A549 (cell line): ENCODE measurements at regions not wholly inside any gene's neighbourhood (a gene's known extent, or its start where the extent isn't known, plus 50 kb on each side); places are given as distances from the start of the nearest gene placed in this dataset.

Experiments
- CHD4 ChIP-seq: fragments of 200-600 bp; sonication (generic); IDR thresholded peaks from 2 replicates; pipeline ENCODE4 v1.6.1; 2016; ENCODE audit warnings: antibody characterized with exemption, mild to moderate bottlenecking, borderline replicate concordance
- EP300 ChIP-seq, 2 experiments: fragments of >200 bp; sonication (Bioruptor Twin); formaldehyde crosslinking; IDR thresholded peaks; 2 replicates in 1 of 2; 3 replicates in 1 of 2; pipeline ENCODE4 v1.6.1; 2016 to 2017
- JUNB ChIP-seq: fragments of >200 bp; sonication (Bioruptor Twin); formaldehyde crosslinking; IDR thresholded peaks from 2 replicates; pipeline ENCODE4 v1.6.1; 2016
- NFE2L2 ChIP-seq: fragments of 150-350 bp; conservative IDR thresholded peaks from 2 replicates; pipeline ENCODE4 v1.6.1; 2014; ENCODE audit warnings: low read length
- POLR2A ChIP-seq: IDR thresholded peaks from 2 replicates; pipeline ENCODE4 v1.6.1; 2012; ENCODE audit warnings: mild to moderate bottlenecking, low read length
- POLR2AphosphoS2 ChIP-seq: conservative IDR thresholded peaks from 2 replicates; pipeline ENCODE4 v1.6.1; 2012; ENCODE audit warnings: low read length, improper control_type of control experiment, inconsistent platforms
- RARB ChIP-seq: fragments of 250-450 bp; sonication (Bioruptor Pico); IDR thresholded peaks from 2 replicates; pipeline ENCODE4 v1.8.0; 2021; ENCODE audit warnings: mild to moderate bottlenecking, moderate library complexity
- RCOR1 ChIP-seq: fragments of 150-350 bp; IDR thresholded peaks from 2 replicates; pipeline ENCODE4 v1.6.1; 2014; ENCODE audit warnings: antibody characterized with exemption, low read length, low read depth
- SMC3 ChIP-seq: fragments of >200 bp; sonication (Bioruptor Twin); formaldehyde crosslinking; IDR thresholded peaks from 3 replicates; pipeline ENCODE4 v1.6.1; 2018; ENCODE audit warnings: inconsistent platforms
- TF ChIP-seq, protein P1 (sequence below): fragments of >200 bp; sonication (Bioruptor Twin); formaldehyde crosslinking; IDR thresholded peaks from 3 replicates; pipeline ENCODE4 v1.5.1; 2016
- TF ChIP-seq, protein P2 (sequence below): fragments of 150-350 bp; IDR thresholded peaks from 2 replicates; pipeline ENCODE4 v1.6.1; 2014; ENCODE audit warnings: low read depth, mild to moderate bottlenecking, low read length
- TF ChIP-seq, protein P3 (sequence below): fragments of 450-650 bp; IDR thresholded peaks from 2 replicates; pipeline ENCODE4 v1.6.1; 2014; ENCODE audit warnings: antibody characterized with exemption

GRCh38 chr10:3584926-3585784 lies 199.9 kb downstream of the KLF6 start:
- TF ChIP-seq, protein P1, sequence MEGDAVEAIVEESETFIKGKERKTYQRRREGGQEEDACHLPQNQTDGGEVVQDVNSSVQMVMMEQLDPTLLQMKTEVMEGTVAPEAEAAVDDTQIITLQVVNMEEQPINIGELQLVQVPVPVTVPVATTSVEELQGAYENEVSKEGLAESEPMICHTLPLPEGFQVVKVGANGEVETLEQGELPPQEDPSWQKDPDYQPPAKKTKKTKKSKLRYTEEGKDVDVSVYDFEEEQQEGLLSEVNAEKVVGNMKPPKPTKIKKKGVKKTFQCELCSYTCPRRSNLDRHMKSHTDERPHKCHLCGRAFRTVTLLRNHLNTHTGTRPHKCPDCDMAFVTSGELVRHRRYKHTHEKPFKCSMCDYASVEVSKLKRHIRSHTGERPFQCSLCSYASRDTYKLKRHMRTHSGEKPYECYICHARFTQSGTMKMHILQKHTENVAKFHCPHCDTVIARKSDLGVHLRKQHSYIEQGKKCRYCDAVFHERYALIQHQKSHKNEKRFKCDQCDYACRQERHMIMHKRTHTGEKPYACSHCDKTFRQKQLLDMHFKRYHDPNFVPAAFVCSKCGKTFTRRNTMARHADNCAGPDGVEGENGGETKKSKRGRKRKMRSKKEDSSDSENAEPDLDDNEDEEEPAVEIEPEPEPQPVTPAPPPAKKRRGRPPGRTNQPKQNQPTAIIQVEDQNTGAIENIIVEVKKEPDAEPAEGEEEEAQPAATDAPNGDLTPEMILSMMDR = no peak
- TF ChIP-seq RCOR1 (no peak), POLR2A (no peak), POLR2AphosphoS2 (no peak), SMC3 (no peak), JUNB (no peak), EP300 (IDR thresholded peaks at IDR 0.05) (no peak), CHD4 (no peak), NFE2L2 (no peak), RARB (CRISPR knock-in tag) (no peak)
- TF ChIP-seq, protein P2, sequence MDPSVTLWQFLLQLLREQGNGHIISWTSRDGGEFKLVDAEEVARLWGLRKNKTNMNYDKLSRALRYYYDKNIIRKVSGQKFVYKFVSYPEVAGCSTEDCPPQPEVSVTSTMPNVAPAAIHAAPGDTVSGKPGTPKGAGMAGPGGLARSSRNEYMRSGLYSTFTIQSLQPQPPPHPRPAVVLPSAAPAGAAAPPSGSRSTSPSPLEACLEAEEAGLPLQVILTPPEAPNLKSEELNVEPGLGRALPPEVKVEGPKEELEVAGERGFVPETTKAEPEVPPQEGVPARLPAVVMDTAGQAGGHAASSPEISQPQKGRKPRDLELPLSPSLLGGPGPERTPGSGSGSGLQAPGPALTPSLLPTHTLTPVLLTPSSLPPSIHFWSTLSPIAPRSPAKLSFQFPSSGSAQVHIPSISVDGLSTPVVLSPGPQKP = no peak
- TF ChIP-seq, protein P3, sequence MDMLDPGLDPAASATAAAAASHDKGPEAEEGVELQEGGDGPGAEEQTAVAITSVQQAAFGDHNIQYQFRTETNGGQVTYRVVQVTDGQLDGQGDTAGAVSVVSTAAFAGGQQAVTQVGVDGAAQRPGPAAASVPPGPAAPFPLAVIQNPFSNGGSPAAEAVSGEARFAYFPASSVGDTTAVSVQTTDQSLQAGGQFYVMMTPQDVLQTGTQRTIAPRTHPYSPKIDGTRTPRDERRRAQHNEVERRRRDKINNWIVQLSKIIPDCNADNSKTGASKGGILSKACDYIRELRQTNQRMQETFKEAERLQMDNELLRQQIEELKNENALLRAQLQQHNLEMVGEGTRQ = no peak
